Uterus (tissue), 3 donors: ENCODE measurements at regions not wholly inside any gene's neighbourhood (a gene's known extent, or its start where the extent isn't known, plus 50 kb on each side); places are given as distances from the start of the nearest gene placed in this dataset.
"Not testable (repeated sequence)": the region's sequence is repeated elsewhere in the genome, so short reads cannot be mapped to it uniquely, and the experiment has no call there.

Experiments used
- DNase-seq, 2 donors: peaks; one replicate each; pipeline ENCODE4 v3.0.0-alpha.2; 2019 to 2020
- H3K27ac ChIP-seq, 2 donors: fragments of 200-600 bp; sonication (generic); 1 replicate in 1 of 2; 2 replicates in 1 of 2; pipeline ENCODE4 v1.5.1; 2016 to 2018
- H3K27me3 ChIP-seq, 2 donors: fragments of 200-600 bp; sonication (generic); one replicate each; pipeline ENCODE4 v1.5.1; 2018 to 2019; ENCODE audit warnings: control low read depth in 1 of 2
- H3K36me3 ChIP-seq, 2 donors: fragments of 200-600 bp; sonication (generic); one replicate each; pipeline ENCODE4 v1.5.1; 2019; ENCODE audit warnings: control low read depth in 1 of 2
- H3K4me1 ChIP-seq, 2 donors: fragments of 200-600 bp; sonication (generic); one replicate each; pipeline ENCODE4 v1.5.1; 2018 to 2019; ENCODE audit warnings: control low read depth in 1 of 2
- H3K4me3 ChIP-seq, 2 donors: fragments of 200-600 bp; sonication (generic); 1 replicate in 1 of 2; 2 replicates in 1 of 2; pipeline ENCODE4 v1.5.1; 2018 to 2019; ENCODE audit warnings: mild to moderate bottlenecking in 1 of 2
- H3K9me3 ChIP-seq, 2 donors: fragments of 200-600 bp; sonication (generic); one replicate each; pipeline ENCODE4 v1.5.1; 2019; ENCODE audit warnings: control low read depth in 1 of 2
- CTCF ChIP-seq, 4 experiments: fragments of 200-600 bp in 2 of 4; fragments of 450-650 bp in 2 of 4; sonication (generic) in 2 of 4; IDR thresholded peaks; one replicate each; pipeline ENCODE4 v1.5.1; 2016 to 2019; ENCODE audit warnings: antibody characterized with exemption in 4 of 4, mild to moderate bottlenecking in 2 of 4, moderate library complexity in 1 of 4
- POLR2A ChIP-seq, 2 donors: fragments of 450-650 bp; IDR thresholded peaks; one replicate each; pipeline ENCODE4 v1.6.1; 2016; ENCODE audit warnings: antibody characterized with exemption in 2 of 2, mild to moderate bottlenecking in 1 of 2, moderate library complexity in 1 of 2
- intact Hi-C: fragments of 100-400 bp; cut with DNase I; formaldehyde crosslinking; loops from one replicate; pipeline ENCODE4 v1.15.1; 2023; ENCODE audit warnings: low total_unique reads
- donor health status: DM: yes; HTN: yes; CAD: no.

GRCh38 chr18:8920856-8921787, 181.4 kb upstream of the NDUFV2 start:
- H3K36me3 ChIP-seq, intact Hi-C loops, DNase-seq, H3K27ac ChIP-seq, H3K4me1 ChIP-seq, H3K4me3 ChIP-seq, H3K27me3 ChIP-seq, H3K9me3 ChIP-seq: not testable (repeated sequence)

- Histone ChIP-seq H3K27ac (no peak overlapping the region), H3K9me3 (peaks cover 0 to 8% of the 10 kb centered on the region in 2 donors), H3K27me3 (no peaks in the 10 kb centered on the region), H3K4me1 (no peaks in the 10 kb centered on the region), H3K36me3 (no peaks in the 10 kb centered on the region), H3K4me3 (no peak overlapping the region)
- intact Hi-C loops = no loop called here
- DNase-seq = no peak
- TF ChIP-seq POLR2A (IDR thresholded peaks at IDR 0.05) (no peak), CTCF (IDR thresholded peaks at IDR 0.05) (no peak)
These were observed 176.0 kb upstream of the NDUFV2 start for GRCh38 chr18:8926464-8926863.

GRCh38 chr18:8928044-8928443, 174.5 kb upstream of the NDUFV2 start:
- no peak for DNase-seq
- no peaks in the 10 kb centered on the region for H3K4me1 ChIP-seq
- no peak overlapping the region for H3K4me3 ChIP-seq
- H3K27me3 ChIP-seq = no peaks in the 10 kb centered on the region
- peaks cover 0 to 8% of the 10 kb centered on the region in 2 donors for H3K9me3 ChIP-seq
- intact Hi-C loops = no loop called here
- TF ChIP-seq POLR2A (IDR thresholded peaks at IDR 0.05) (no peak), CTCF (IDR thresholded peaks at IDR 0.05) (no peak)
- no peak overlapping the region for H3K27ac ChIP-seq
- no peaks in the 10 kb centered on the region for H3K36me3 ChIP-seq

- H3K4me1 ChIP-seq = no peaks in the 10 kb centered on the region
- DNase-seq = no peak
- H3K27me3 ChIP-seq = no peaks in the 10 kb centered on the region
- no peak overlapping the region for H3K4me3 ChIP-seq
- H3K9me3 ChIP-seq = peaks cover 0 to 8% of the 10 kb centered on the region in 2 donors
- intact Hi-C loops = no loop called here
- TF ChIP-seq CTCF (IDR thresholded peaks at IDR 0.05) (no peak), POLR2A (IDR thresholded peaks at IDR 0.05) (no peak)
- H3K27ac ChIP-seq = no peak overlapping the region
- H3K36me3 ChIP-seq = no peaks in the 10 kb centered on the region
These were observed 173.4 kb upstream of the NDUFV2 start for GRCh38 chr18:8928847-8929780.

- no peak for DNase-seq
- TF ChIP-seq CTCF (IDR thresholded peaks at IDR 0.05) (no peak), POLR2A (IDR thresholded peaks at IDR 0.05) (no peak)
- Histone ChIP-seq H3K9me3 (peaks cover 0 to 5% of the 10 kb centered on the region in 2 donors), H3K27ac (no peak overlapping the region), H3K4me1 (no peaks in the 10 kb centered on the region), H3K4me3 (no peak overlapping the region), H3K36me3 (no peaks in the 10 kb centered on the region), H3K27me3 (no peaks in the 10 kb centered on the region)
- intact Hi-C loops = no loop called here
These were observed 171.4 kb upstream of the NDUFV2 start for GRCh38 chr18:8930990-8931616.
